SK-N-SH (cell line): ENCODE measurements at regions not wholly inside any gene's neighbourhood (a gene's known extent, or its start where the extent isn't known, plus 50 kb on each side); places are given as distances from the start of the nearest gene placed in this dataset.

Source experiments
- CTCF ChIA-PET: fragments of 300-600, 350-600 bp; formaldehyde crosslinking; extraction: SDS; loops from one replicate; lab custom pipeline; 2021; lab: Yijun Ruan, JAX
- POLR2A ChIA-PET: fragments of 350-600 bp; sonication (Branson Sonifier 250); formaldehyde crosslinking; extraction: SDS; loops from one replicate; lab custom pipeline; 2020; ENCODE audit warnings: antibody characterized with exemption, inconsistent platforms; lab: Yijun Ruan, JAX
- DNase-seq: peaks from one replicate; pipeline ENCODE4 v3.0.0; 2012
- H2AFZ ChIP-seq: fragments of 200-600 bp; sonication (generic); 2 replicates; pipeline ENCODE4 v1.8.1; 2016; ENCODE audit warnings: antibody characterized with exemption, mild to moderate bottlenecking, low read depth
- H3F3A ChIP-seq: fragments of 200-600 bp; sonication (generic); replicated peaks from 2 replicates; pipeline ENCODE3; 2016; ENCODE audit warnings: antibody characterized with exemption, mild to moderate bottlenecking; ENCODE audit not compliant: insufficient read depth
- H3K27ac ChIP-seq, 2 experiments: fragments of 200-500 bp in 1 of 2; fragments of 200-600 bp in 1 of 2; sonication (Bioruptor generic) in 1 of 2; sonication (generic), shearing (Covaris generic) in 1 of 2; 2 replicates each; pipeline versions ENCODE4 v1.5.1 to v1.6.1; 2014 to 2016; ENCODE audit warnings: low read depth in 2 of 2, inconsistent platforms in 1 of 2, low read length in 1 of 2, mild to moderate bottlenecking in 1 of 2, mixed read lengths in 1 of 2
- H3K27me3 ChIP-seq: fragments of 200-600 bp; sonication (generic), shearing (Covaris generic); 2 replicates; pipeline ENCODE4 v1.6.1; 2016; ENCODE audit warnings: mixed run types; ENCODE audit not compliant: insufficient read depth
- H3K36me3 ChIP-seq, 2 experiments: fragments of 200-500 bp in 1 of 2; fragments of 200-600 bp in 1 of 2; sonication (Bioruptor generic) in 1 of 2; sonication (generic) in 1 of 2; replicated peaks in 1 of 2; 2 replicates each; pipeline versions ENCODE3 to v1.5.1; 2014 to 2016; ENCODE audit warnings: low read length in 1 of 2, mild to moderate bottlenecking in 1 of 2; ENCODE audit not compliant: insufficient read depth in 2 of 2, control insufficient read depth in 1 of 2
- H3K4me1 ChIP-seq, 2 experiments: fragments of 200-500 bp in 1 of 2; fragments of 200-600 bp in 1 of 2; sonication (Bioruptor generic) in 1 of 2; sonication (generic), shearing (Covaris generic) in 1 of 2; 2 replicates each; pipeline versions ENCODE4 v1.5.1 to v1.6.1; 2014 to 2016; ENCODE audit warnings: low read depth in 1 of 2, low read length in 1 of 2, mixed run types in 1 of 2; ENCODE audit not compliant: insufficient read depth in 2 of 2, control insufficient read depth in 1 of 2
- H3K4me2 ChIP-seq: fragments of 200-600 bp; sonication (generic), shearing (Covaris generic); 2 replicates; pipeline ENCODE4 v1.6.1; 2017; ENCODE audit warnings: mixed run types
- H3K4me3 ChIP-seq, 2 experiments: fragments of 200-500 bp in 1 of 2; fragments of 200-600 bp in 1 of 2; sonication (Bioruptor generic) in 1 of 2; sonication (generic), shearing (Covaris generic) in 1 of 2; 2 replicates each; pipeline versions ENCODE4 v1.5.1 to v1.8.1; 2014 to 2016; ENCODE audit warnings: low read depth in 2 of 2, inconsistent platforms in 1 of 2, low read length in 1 of 2, mild to moderate bottlenecking in 1 of 2, mixed read lengths in 1 of 2, moderate library complexity in 1 of 2
- H3K79me2 ChIP-seq: fragments of 200-600 bp; sonication (generic); 2 replicates; pipeline ENCODE4 v1.8.1; 2017; ENCODE audit warnings: mild to moderate bottlenecking; ENCODE audit not compliant: insufficient read depth
- H3K9ac ChIP-seq: fragments of 200-600 bp; sonication (generic); 2 replicates; pipeline ENCODE4 v1.6.1; 2017; ENCODE audit warnings: mixed run types
- H3K9me2 ChIP-seq: fragments of 200-600 bp; sonication (generic); 2 replicates; pipeline ENCODE4 v1.6.1; 2017; ENCODE audit warnings: mixed run types
- H3K9me3 ChIP-seq: fragments of 200-600 bp; sonication (generic); 2 replicates; pipeline ENCODE4 v1.6.1; 2017; ENCODE audit warnings: mixed run types, mild to moderate bottlenecking, moderate library complexity
- H4K20me1 ChIP-seq: fragments of 200-600 bp; sonication (generic); 2 replicates; pipeline ENCODE4 v1.6.1; 2017; ENCODE audit warnings: mild to moderate bottlenecking, mixed run types; ENCODE audit not compliant: insufficient read depth
- CHD2 ChIP-seq: fragments of 150-350 bp; IDR thresholded peaks from 2 replicates; pipeline ENCODE4 v1.6.1; 2018; ENCODE audit warnings: low read length; ENCODE audit not compliant: partially characterized antibody
- CTCF ChIP-seq: fragments of 200-600 bp; sonication (generic); IDR thresholded peaks from 2 replicates; pipeline ENCODE4 v1.6.1; 2017; ENCODE audit warnings: antibody characterized with exemption, mild to moderate bottlenecking, moderate library complexity
- EP300 ChIP-seq, 2 experiments: IDR thresholded peaks; 2 replicates each; pipeline versions ENCODE4 v1.4.0 to v1.6.1; 2012; ENCODE audit warnings: borderline replicate concordance in 1 of 2, low read depth in 1 of 2, low read length in 1 of 2
- EZH2phosphoT487 ChIP-seq: fragments of 200-600 bp; sonication (generic); IDR thresholded peaks from 2 replicates; pipeline ENCODE4 v1.6.1; 2017; ENCODE audit warnings: low read depth, mixed run types, mild to moderate bottlenecking, antibody characterized with exemption, moderate library complexity, borderline replicate concordance
- FOSL2 ChIP-seq: IDR thresholded peaks from 2 replicates; pipeline ENCODE4 v1.4.0; 2012; ENCODE audit warnings: low read depth, mild to moderate bottlenecking, moderate library complexity, borderline replicate concordance
- GATA2 ChIP-seq: sonication (generic); formaldehyde crosslinking; IDR thresholded peaks from 2 replicates; pipeline ENCODE4 v1.5.0; 2020; ENCODE audit warnings: mild to moderate bottlenecking, missing genetic modification reagents
- MAX ChIP-seq: IDR thresholded peaks from 2 replicates; pipeline ENCODE4 v1.4.0; 2012; ENCODE audit warnings: low read depth
- MEF2A ChIP-seq: IDR thresholded peaks from 2 replicates; pipeline ENCODE4 v1.4.0; 2012; ENCODE audit warnings: low read depth, borderline replicate concordance
- MXI1 ChIP-seq: IDR thresholded peaks from 2 replicates; pipeline ENCODE4 v1.6.1; 2012; ENCODE audit warnings: mild to moderate bottlenecking, low read depth, low read length, improper control_type of control experiment
- POLR2AphosphoS5 ChIP-seq: IDR thresholded peaks from 2 replicates; pipeline ENCODE4 v1.6.1; 2012; ENCODE audit warnings: low read depth, low read length
- RCOR1 ChIP-seq: fragments of 150-350 bp; IDR thresholded peaks from 2 replicates; pipeline ENCODE4 v1.6.1; 2017; ENCODE audit warnings: antibody characterized with exemption, low read length
- RFX5 ChIP-seq: IDR thresholded peaks from 2 replicates; pipeline ENCODE4 v1.6.1; 2012; ENCODE audit warnings: mild to moderate bottlenecking, improper control_type of control experiment, low read length
- RXRA ChIP-seq: IDR thresholded peaks from 2 replicates; pipeline ENCODE4 v1.4.0; 2012; ENCODE audit warnings: low read depth, mild to moderate bottlenecking, borderline replicate concordance
- SIN3A ChIP-seq: IDR thresholded peaks from 2 replicates; pipeline ENCODE4 v1.6.1; 2012; ENCODE audit warnings: low read depth, mild to moderate bottlenecking, low read length, moderate library complexity, borderline replicate concordance
- SMC3 ChIP-seq: IDR thresholded peaks from 2 replicates; pipeline ENCODE4 v1.6.1; 2012; ENCODE audit warnings: low read depth, low read length, improper control_type of control experiment
- TCF12 ChIP-seq: IDR thresholded peaks from 2 replicates; pipeline ENCODE4 v1.4.0; 2012
- TEAD4 ChIP-seq: IDR thresholded peaks from 2 replicates; pipeline ENCODE4 v1.4.0; 2012; ENCODE audit warnings: mild to moderate bottlenecking, borderline replicate concordance; ENCODE audit not compliant: insufficient read depth
- YY1 ChIP-seq: IDR thresholded peaks from 2 replicates; pipeline ENCODE4 v1.4.0; 2012; ENCODE audit warnings: low read depth, mild to moderate bottlenecking
- WGBS: methylation state at CpG from one replicate; pipeline ENCODE4 v1.1.6; 2017; ENCODE audit warnings: low lambda C conversion rate; 5-methylcytosine and 5-hydroxymethylcytosine counted together
- TF ChIP-seq, protein P1 (sequence below): IDR thresholded peaks from 2 replicates; pipeline ENCODE4 v1.6.1; 2012; ENCODE audit warnings: mild to moderate bottlenecking, low read depth, low read length, moderate library complexity
- TF ChIP-seq, protein P2 (sequence below): IDR thresholded peaks from 2 replicates; pipeline ENCODE4 v1.4.0; 2012; ENCODE audit warnings: low read depth, borderline replicate concordance

GRCh38 chr13:85381082-85381481, 418.1 kb downstream of the SLITRK6 start:
- Histone ChIP-seq H3K27ac (no peak overlapping the region), H3K9me3 (no peaks in the 10 kb centered on the region), H3K9ac (no peak overlapping the region), H3K4me3 (no peak overlapping the region), H3K4me2 (no peak overlapping the region), H3K4me1 (no peaks in the 10 kb centered on the region; a peak in 1 of 4 replicates), H4K20me1 (no peaks in the 10 kb centered on the region), H2AFZ (no peak overlapping the region), H3K79me2 (no peaks in the 10 kb centered on the region), H3F3A (no peaks in the 10 kb centered on the region), H3K36me3 (no peaks in the 10 kb centered on the region), H3K9me2 (no peaks in the 10 kb centered on the region), H3K27me3 (no peaks in the 10 kb centered on the region)
- 92% methylated on average over 2 of the region's 2 CpGs for WGBS
- TF ChIP-seq YY1 (no peak), SIN3A (no peak), GATA2 (CRISPR knock-in tag) (no peak), CHD2 (no peak), RFX5 (no peak), MAX (no peak), EP300 (IDR thresholded peaks at IDR 0.05; ENCODE audit: borderline replicate concordance in 1 of 2, low read depth in 1 of 2, low read length in 1 of 2) (no peak), TCF12 (no peak), MEF2A (no peak), TEAD4 (no peak), EZH2phosphoT487 (no peak), CTCF (no peak), SMC3 (no peak), MXI1 (no peak), RCOR1 (no peak), FOSL2 (no peak), POLR2AphosphoS5 (no peak), RXRA (no peak)
- TF ChIP-seq, protein P1, sequence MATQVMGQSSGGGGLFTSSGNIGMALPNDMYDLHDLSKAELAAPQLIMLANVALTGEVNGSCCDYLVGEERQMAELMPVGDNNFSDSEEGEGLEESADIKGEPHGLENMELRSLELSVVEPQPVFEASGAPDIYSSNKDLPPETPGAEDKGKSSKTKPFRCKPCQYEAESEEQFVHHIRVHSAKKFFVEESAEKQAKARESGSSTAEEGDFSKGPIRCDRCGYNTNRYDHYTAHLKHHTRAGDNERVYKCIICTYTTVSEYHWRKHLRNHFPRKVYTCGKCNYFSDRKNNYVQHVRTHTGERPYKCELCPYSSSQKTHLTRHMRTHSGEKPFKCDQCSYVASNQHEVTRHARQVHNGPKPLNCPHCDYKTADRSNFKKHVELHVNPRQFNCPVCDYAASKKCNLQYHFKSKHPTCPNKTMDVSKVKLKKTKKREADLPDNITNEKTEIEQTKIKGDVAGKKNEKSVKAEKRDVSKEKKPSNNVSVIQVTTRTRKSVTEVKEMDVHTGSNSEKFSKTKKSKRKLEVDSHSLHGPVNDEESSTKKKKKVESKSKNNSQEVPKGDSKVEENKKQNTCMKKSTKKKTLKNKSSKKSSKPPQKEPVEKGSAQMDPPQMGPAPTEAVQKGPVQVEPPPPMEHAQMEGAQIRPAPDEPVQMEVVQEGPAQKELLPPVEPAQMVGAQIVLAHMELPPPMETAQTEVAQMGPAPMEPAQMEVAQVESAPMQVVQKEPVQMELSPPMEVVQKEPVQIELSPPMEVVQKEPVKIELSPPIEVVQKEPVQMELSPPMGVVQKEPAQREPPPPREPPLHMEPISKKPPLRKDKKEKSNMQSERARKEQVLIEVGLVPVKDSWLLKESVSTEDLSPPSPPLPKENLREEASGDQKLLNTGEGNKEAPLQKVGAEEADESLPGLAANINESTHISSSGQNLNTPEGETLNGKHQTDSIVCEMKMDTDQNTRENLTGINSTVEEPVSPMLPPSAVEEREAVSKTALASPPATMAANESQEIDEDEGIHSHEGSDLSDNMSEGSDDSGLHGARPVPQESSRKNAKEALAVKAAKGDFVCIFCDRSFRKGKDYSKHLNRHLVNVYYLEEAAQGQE: no peak
- TF ChIP-seq, protein P2, sequence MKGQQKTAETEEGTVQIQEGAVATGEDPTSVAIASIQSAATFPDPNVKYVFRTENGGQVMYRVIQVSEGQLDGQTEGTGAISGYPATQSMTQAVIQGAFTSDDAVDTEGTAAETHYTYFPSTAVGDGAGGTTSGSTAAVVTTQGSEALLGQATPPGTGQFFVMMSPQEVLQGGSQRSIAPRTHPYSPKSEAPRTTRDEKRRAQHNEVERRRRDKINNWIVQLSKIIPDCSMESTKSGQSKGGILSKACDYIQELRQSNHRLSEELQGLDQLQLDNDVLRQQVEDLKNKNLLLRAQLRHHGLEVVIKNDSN: no peak
- ChIA-PET CTCF (no interaction called here), POLR2A (no interaction called here)
- no peak for DNase-seq
